ENCODE measurements at regions not wholly inside any gene's neighbourhood (a gene's known extent, or its start where the extent isn't known, plus 50 kb on each side); places are given as distances from the start of the nearest gene placed in this dataset.
"Not testable (repeated sequence)": the region's sequence is repeated elsewhere in the genome, so short reads cannot be mapped to it uniquely, and the experiment has no call there.

DNA sequence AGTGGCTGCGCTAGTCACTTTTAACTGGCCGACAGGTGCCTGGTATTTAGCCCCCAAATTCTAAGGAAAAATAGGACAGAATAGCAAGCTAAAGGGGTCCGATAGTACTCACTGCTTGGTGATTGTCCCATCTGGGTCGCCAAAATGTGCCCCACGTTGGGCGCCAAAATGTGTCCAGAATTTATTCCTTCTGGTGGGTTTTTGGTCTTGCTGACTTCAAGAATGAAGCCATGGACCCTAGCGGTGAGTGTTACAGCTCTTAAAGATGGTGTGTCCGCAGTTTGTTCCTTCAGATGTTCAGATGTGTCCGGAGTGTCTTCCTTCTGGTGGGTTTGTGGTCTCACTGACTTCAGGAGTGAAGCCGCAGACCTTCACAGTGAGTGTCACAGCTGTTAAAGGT is 144.8 kb upstream of the XIRP2 start:
- DNase-seq (ENCODE audit: low read depth) = peak; percentile 1

GRCh38 chr2:166727095-166727494 is 161.2 kb upstream of the XIRP2 start:
- DNase-seq (ENCODE audit: low read depth) = no peak

DNA sequence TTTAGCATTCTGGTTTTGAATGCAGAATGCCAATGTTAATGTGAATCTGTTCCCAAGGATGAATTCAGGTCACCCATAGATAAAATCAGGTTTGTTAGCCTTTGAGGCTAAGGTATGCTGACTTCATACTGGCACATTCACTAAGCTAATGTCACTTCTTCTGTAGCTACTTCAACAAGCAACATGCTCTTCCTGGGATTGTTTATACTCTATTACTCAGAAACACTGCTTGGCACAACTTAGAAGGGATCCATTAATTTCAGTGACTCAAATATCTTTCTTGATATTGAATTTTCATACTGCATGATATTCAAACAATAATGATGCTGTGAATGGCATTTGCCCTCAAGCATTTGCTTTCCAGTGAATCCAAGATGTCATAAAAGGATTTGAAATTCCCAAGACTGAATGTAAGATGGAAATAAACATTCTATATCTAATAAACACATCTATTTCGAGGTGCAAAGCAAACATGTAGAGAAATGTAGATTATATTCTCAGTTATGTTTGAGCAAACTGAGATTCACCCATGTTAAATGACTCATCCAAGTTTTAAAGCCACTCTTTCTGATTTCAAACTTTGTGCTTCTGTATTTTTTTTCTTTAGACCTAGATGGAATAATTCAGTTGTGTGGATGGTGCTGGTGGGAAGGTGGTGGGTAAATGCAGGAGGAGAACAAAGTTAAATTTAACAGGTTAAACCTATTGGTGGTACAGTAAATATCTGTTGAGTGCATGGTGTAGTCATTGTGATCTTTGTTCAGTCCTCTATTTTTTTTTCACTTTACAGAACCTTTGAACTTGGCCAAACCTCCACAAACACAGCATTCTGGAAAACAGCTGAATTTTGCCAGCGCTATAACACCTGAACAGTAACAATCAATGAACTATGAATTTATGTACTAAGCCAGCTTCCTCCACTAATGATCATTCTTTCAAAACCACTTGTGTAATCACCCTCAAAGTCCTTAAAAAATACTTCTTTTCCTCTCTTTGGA is 162.1 kb upstream of the XIRP2 start:
- DNase-seq (ENCODE audit: low read depth) = no peak

DNA sequence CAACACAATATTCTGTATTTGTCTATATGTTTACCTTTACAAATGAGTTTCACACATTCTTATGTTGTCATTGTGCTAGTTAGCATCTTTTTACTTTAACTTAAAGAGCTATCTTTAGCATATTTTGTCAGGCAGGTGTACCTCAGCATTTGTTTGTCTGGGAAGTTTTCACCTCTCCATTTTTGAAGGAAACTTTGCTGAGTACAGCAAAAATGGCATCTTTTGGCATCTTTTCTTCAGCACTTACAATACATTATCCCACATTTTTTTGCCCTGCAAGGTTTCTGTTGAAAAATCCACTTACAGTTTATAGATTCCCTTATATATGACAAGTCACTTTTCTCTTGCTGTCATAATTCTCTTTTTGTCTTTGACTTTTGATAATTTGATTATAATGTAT is 171.3 kb upstream of the XIRP2 start:
- DNase-seq (ENCODE audit: low read depth) = no peak

DNA sequence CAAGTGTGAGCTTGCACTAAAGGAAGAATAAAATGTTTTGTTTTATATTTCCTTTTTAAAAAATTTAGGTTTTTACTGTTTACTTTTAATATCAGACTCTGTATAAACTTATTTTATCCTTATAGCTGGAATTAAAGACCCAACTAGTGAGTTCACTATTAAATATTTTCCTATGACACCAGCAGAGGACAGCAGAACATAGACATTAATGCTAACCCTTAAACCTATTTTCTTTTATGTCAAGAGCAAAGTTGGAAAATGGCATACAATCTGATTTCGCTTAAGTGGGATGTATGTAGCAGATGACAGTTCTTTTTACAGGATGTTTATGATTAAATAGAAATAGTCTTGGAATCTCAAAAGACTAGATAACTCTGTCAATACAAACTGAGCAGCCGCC is 188.2 kb upstream of the XIRP2 start:
- DNase-seq (ENCODE audit: low read depth) = no peak

- no peak for DNase-seq (ENCODE audit: low read depth)
Measured at GRCh38 chr2:166695154-166695553, 193.1 kb upstream of the XIRP2 start.

DNA sequence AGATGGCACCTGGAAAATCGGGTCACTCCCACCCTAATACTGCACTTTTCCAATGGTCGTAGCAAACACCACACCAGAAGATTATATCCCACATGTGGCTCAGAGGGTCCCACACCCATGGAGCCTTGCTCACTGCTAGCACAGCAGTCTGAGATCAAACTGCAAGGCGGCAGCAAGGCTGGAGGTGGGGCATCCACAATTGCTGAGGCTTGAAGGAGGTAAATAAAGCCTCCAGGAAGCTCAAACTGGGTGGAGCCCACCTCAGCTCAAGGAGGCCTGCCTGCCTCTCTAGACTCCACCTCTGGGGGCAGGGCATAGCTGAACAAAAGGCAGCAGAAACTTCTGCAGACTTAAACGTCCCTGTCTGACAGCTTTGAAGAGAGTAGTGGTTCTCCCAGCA is 192.0 kb upstream of the SCN7A start:
- not testable (repeated sequence) for DNase-seq (ENCODE audit: low read depth)

DNA sequence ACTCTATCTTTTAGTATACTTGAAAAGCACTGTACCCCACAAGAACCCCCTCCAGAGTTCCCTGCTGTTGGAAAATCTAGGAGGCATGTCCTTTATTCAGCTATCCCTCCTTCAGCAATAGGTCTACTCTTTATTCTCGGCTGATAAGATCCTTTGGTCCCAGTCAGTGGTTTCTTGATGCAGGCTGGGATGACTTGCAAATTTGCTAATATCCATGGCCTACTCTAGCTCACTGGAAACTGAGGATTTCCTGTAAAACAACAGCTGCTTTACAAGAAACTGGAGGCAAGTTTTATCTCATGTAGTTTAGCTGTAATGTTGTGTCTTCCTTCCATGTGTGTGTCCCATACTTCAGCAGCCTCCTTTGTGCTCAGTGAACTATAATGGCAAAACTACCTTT is 183.9 kb upstream of the SCN7A start:
- DNase-seq (ENCODE audit: low read depth) = no peak

GRCh38 chr2:166676716-166677115 is 182.7 kb upstream of the SCN7A start:
- no peak for DNase-seq (ENCODE audit: low read depth)

- no peak for DNase-seq (ENCODE audit: low read depth)
Measured at GRCh38 chr2:166675553-166675952, 181.5 kb upstream of the SCN7A start.

DNA sequence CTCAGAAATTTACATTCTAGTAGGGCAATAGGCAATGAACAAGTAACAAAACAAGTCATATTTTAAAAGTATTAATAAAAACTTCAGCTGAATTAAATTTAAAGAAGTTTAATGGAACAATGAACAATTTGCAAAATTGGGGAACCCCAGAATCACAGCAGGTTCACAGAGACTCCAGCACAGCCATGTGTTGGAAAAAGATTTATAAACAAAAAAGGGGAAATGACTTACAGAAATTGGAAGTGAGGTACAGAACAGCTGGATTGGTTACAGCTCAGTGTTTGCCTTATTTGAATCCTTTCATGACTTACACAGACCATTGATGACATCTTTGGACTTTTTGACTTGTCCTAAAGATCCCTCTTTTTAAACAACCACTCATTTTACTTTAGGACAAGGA is 179.9 kb upstream of the SCN7A start:
- no peak for DNase-seq (ENCODE audit: low read depth)

GRCh38 chr2:166671801-166672200 is 177.8 kb upstream of the SCN7A start:
- no peak for DNase-seq (ENCODE audit: low read depth)

DNA sequence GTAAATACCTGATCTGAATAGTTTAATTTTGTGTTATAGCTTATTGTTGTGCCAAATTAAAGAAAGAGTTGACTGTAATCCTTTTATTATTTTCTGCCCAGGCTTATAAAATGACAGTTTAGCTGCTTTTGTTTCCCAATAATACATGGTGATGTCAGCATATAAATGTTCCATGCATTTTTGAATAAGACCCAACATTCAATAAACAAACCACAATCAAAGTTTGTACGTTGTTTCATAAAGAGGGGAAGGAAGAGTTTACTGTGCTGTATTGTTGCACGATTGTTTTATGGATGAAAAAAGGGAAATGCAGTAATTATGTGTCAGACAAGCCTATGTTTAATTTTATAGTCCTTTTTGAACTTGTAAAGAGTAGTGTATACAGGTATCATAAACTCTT is 177.2 kb upstream of the SCN7A start:
- peak; percentile 32 for DNase-seq (ENCODE audit: low read depth)

DNA sequence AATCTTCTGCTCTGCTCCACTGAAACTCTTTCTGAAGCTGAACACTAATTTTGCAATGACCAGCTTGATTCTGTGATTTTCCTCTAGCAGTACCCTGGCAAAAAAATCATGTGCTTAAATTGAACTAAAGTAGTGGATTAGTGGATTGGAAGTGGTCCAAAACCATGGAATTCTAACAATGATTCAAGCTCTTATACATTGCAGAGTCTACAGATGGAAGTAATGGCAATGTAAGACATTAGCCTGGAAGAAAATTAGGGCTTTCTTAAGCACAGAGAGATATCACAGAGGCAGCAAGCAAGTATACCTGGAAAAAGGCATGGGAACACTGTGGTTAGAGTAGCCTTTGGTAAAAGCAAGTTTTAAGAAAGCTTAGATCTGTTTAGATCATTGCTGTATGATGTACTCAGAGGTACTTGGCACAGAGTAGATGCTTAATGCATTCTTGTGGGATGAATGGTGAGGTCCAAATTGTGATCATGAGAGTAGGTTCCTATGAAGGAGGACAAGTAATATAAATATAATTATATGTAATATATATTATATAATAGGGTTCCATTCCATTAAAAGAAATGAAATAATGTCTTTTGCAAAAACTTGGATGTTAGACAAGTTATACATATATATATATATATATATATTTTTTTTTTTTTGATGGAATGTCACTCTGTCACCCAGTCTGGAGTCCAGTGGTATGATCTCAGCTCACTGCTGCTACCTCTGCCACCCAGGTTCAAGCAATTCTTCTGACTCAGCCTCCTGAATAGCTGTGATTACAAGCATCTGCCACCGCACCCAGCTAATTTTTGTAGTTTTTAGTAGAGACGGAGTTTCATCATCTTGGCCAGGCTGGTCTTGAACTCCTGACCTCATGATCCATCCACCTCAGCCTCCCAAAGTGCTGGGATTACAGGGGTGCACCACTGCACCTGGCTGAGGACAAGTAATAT is 172.2 kb upstream of the SCN7A start:
- DNase-seq (ENCODE audit: low read depth) = peak; percentile 67

GRCh38 chr2:166661824-166662223 is 167.8 kb upstream of the SCN7A start:
- DNase-seq (ENCODE audit: low read depth) = no peak

GRCh38 chr2:166661391-166661790 is 167.3 kb upstream of the SCN7A start:
- DNase-seq (ENCODE audit: low read depth) = no peak

- no peak for DNase-seq (ENCODE audit: low read depth)
Measured at GRCh38 chr2:166658901-166659300, 164.9 kb upstream of the SCN7A start.

GRCh38 chr2:166653185-166653813 is 159.2 kb upstream of the SCN7A start:
- peak; percentile 59 for DNase-seq (ENCODE audit: low read depth)

DNA sequence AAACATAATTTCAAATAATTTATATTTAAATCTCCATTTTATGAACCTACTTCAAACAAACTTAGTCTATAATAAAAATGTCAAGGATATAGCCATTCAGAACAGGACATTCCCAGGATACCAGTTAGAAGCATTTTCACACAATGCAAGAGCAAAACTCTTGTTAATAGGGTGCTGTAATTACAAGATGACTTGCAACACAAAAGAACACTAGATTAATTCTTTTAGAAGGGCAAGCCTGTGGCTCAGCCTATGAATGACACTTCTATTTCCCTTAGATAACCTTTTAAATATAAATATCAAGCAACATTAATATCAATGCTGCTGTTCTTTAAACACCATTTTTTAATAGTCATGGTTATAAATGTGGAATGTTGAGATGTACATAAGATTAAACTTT is 157.9 kb upstream of the SCN7A start:
- no peak for DNase-seq (ENCODE audit: low read depth)

- DNase-seq (ENCODE audit: low read depth) = peak; percentile 83
Measured at GRCh38 chr2:166651080-166651675, 157.1 kb upstream of the SCN7A start.

DNA sequence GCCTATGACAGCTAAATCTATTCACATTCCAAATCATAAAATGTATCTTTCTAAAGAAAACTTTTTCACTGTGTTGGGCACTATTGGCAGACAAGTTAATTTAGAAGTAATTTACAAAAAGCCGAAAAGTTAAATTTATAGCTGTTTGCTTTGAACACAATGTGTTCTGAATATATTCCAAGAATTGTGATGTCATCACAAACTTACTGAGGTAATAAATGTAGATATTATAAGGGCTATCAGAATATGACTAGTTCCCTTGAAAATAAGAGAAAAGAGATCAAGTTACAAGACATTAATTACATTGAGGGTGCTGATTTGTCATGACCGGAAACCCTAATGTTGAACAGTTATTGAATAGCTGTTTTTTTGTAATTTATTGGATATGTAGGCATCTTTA is 153.9 kb upstream of the SCN7A start:
- DNase-seq (ENCODE audit: low read depth) = no peak

- no peak for DNase-seq (ENCODE audit: low read depth)
Measured at GRCh38 chr2:166643980-166644379, 149.9 kb upstream of the SCN7A start.
